ENCODE measurements at regions not wholly inside any gene's neighbourhood (a gene's known extent, or its start where the extent isn't known, plus 50 kb on each side); places are given as distances from the start of the nearest gene placed in this dataset.

GRCh38 chr10:117720931-117721835, 178.6 kb downstream of the EMX2 start:
- no peak for DNase-seq

- no peak for DNase-seq
Measured at GRCh38 chr10:117721873-117722272, 179.3 kb downstream of the EMX2 start.

GRCh38 chr10:117723343-117723742, 180.8 kb downstream of the EMX2 start:
- DNase-seq = no peak

GRCh38 chr10:117725993-117726392, 183.4 kb downstream of the EMX2 start:
- no peak for DNase-seq

- DNase-seq = no peak
Measured at GRCh38 chr10:117726596-117727295, 184.2 kb downstream of the EMX2 start.

GRCh38 chr10:117727421-117727820, 184.9 kb downstream of the EMX2 start:
- no peak for DNase-seq

DNA sequence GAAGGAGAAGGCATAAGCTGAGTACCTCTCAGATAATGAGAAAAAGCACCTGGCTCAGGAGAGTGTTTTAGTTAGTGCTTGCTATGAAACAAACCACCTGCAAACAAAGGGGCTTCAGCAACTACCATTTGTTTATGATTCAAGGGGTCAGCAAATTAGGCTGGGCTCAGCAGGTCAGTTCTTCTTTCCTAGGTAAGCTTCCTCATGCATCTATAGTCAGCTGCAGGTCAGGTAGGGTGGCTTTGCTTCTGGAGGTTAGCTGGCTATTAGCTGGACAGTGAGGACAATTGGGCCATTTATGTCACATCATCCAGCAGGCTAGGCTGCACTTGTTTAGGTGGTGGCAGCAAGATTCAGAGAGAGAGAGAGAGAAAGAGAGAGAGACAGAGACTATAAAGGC, 185.5 kb downstream of the EMX2 start:
- no peak for DNase-seq

GRCh38 chr10:117729156-117729555, 186.6 kb downstream of the EMX2 start:
- DNase-seq = no peak

GRCh38 chr10:117731121-117731791, 188.7 kb downstream of the EMX2 start:
- DNase-seq = no peak

- DNase-seq = no peak
Measured at GRCh38 chr10:117734731-117735405, 192.3 kb downstream of the EMX2 start.

DNA sequence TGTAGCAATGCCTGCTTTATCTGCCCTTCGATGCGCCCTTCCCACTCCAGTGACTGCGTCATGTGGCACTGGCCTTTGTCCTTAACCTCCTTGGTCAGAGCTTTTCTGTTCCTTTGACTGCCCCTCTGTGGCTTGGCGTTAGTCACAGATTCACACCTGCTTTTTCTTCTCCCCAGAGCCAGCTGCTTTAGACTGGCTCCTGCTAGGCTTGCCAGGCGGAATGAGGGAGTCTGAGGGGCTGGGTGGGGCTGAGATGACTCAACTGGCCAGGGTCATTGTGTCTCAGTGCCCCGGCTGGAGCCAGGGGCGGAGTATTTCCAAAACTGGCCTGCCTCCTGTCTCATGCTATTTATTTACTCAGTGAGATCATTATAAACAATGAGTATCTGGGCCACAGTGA, 194.1 kb downstream of the EMX2 start:
- DNase-seq = no peak

DNA sequence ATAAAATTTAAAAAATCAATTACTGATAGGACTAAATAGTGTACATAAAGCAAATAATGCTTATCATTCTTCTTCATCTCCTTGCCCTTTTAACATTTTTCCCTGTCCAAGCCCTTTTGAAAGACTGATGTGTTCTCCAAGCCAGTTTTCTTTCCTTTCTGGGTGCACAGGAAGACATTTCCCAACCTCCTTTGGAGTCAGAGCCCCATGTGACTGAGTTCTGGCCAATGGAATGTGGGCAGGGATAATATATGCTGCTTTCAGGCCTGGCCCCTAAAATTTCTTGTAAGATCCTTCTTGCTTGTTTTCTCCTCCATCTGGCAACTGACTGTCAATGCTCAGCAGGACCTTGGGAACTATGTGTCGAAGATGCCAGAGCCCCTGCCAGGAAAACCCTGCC, 197.5 kb downstream of the EMX2 start:
- DNase-seq = no peak

DNA sequence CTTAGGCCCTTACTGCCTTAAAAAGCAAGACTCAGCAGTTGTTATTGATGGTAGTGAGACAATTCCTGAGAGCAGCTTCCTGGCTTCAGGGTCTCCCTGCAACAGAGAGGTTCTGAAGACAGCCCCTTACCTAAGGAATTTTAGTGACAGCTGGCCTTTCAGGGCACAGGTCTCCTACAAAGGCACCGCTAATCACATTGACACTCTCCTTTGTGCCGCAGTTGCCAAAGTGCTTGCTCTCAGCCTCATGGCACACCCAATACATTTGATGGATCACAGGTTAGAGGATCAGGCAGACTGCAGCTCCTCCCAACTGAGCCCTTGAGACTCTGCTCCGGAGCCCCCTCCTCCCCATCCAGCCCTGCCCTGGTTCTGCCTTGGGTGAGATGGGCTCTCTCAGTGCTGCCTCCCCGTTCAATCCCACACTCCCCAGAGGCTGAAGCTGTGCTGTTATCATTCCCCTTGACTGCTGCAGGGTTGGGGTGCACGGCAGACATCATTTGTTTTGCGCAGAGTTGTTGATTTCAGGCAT, 198.2 kb downstream of the EMX2 start:
- DNase-seq = no peak

- no peak for DNase-seq
Measured at GRCh38 chr10:117741524-117741923, 199.0 kb downstream of the EMX2 start.

- no peak for DNase-seq
Measured at GRCh38 chr10:117743509-117743908, 201.0 kb downstream of the EMX2 start.

- DNase-seq = no peak
Measured at GRCh38 chr10:117745301-117745700, 202.8 kb downstream of the EMX2 start.

DNA sequence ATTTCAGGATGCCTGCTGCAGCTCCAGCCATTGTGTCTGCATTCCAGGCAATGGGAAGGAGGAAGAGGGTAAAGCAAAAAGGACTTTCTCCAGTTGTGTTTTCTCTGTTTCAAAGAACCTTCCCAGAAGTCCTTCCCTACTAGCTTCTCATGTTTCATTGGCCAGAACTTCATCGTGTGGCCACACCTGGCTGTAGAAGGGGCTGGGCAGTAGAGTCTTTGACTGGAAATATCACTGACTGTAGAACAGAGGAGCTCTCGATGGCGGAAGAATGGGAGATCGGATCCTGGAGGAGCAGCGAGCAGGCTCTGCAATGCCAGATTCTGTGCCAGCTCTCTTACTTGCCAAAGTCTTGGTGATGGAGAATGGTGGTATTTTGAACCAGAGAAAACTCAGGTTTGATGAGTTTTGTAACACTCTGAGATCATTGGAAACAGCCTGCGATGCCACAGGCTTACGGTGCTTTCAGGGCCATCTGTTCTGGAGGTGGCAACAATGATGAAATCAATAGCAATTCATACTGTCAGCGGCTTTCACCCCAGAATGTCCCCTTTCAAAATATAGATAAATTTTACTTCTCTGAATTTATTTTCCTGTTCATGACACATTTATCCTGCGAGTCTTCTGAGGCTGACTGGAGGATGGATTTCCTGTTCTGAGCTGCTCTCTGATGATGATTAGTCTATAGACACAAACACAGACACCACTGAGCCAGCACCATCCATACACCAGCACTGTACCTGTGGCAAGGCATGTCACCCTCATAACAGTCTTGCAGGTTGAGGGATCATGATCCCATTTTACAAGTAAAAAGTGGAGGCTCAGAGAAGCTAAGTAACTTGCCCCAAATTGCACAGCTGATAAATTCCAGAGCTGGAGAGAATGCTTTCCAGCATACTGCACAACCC, 204.2 kb downstream of the EMX2 start:
- no peak for DNase-seq

GRCh38 chr10:117747636-117748035, 205.1 kb downstream of the EMX2 start:
- DNase-seq = no peak

- DNase-seq = no peak
Measured at GRCh38 chr10:117748058-117748457, 205.5 kb downstream of the EMX2 start.

- no peak for DNase-seq
Measured at GRCh38 chr10:117750616-117751015, 208.1 kb downstream of the EMX2 start.

- no peak for DNase-seq
Measured at GRCh38 chr10:117751259-117751658, 208.7 kb downstream of the EMX2 start.

- no peak for DNase-seq
Measured at GRCh38 chr10:117752103-117752502, 209.6 kb downstream of the EMX2 start.
